Gastroesophageal sphincter (tissue), 3 donors: ENCODE measurements at regions not wholly inside any gene's neighbourhood (a gene's known extent, or its start where the extent isn't known, plus 50 kb on each side); places are given as distances from the start of the nearest gene placed in this dataset.

ENCODE experiments used
- EP300 ChIP-seq: sonication (generic); formaldehyde crosslinking; IDR thresholded peaks from one replicate; pipeline ENCODE4 v1.6.1; 2017; ENCODE audit warnings: antibody characterized with exemption, mild to moderate bottlenecking
- POLR2A ChIP-seq, 2 donors: fragments of 450-650 bp; IDR thresholded peaks; one replicate each; pipeline ENCODE4 v1.6.1; 2017; ENCODE audit warnings: antibody characterized with exemption in 2 of 2, mild to moderate bottlenecking in 2 of 2, moderate library complexity in 1 of 2
- TF ChIP-seq, protein P1 (sequence below), 4 experiments: fragments of 200-600 bp in 2 of 4; fragments of 450-650 bp in 2 of 4; sonication (generic) in 1 of 4; IDR thresholded peaks; one replicate each; pipeline ENCODE4 v1.5.1; 2017 to 2019; ENCODE audit warnings: antibody characterized with exemption in 4 of 4, mild to moderate bottlenecking in 2 of 4, moderate library complexity in 2 of 4

- TF ChIP-seq, protein P1, sequence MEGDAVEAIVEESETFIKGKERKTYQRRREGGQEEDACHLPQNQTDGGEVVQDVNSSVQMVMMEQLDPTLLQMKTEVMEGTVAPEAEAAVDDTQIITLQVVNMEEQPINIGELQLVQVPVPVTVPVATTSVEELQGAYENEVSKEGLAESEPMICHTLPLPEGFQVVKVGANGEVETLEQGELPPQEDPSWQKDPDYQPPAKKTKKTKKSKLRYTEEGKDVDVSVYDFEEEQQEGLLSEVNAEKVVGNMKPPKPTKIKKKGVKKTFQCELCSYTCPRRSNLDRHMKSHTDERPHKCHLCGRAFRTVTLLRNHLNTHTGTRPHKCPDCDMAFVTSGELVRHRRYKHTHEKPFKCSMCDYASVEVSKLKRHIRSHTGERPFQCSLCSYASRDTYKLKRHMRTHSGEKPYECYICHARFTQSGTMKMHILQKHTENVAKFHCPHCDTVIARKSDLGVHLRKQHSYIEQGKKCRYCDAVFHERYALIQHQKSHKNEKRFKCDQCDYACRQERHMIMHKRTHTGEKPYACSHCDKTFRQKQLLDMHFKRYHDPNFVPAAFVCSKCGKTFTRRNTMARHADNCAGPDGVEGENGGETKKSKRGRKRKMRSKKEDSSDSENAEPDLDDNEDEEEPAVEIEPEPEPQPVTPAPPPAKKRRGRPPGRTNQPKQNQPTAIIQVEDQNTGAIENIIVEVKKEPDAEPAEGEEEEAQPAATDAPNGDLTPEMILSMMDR (IDR thresholded peaks at IDR 0.05): no peak
- TF ChIP-seq EP300 (no peak), POLR2A (IDR thresholded peaks at IDR 0.05) (no peak)
Observed at GRCh38 chr11:70569618-70569890, 171.2 kb downstream of the CTTN start.
